WERI-Rb-1 (cell line): ENCODE measurements at regions not wholly inside any gene's neighbourhood (a gene's known extent, or its start where the extent isn't known, plus 50 kb on each side); places are given as distances from the start of the nearest gene placed in this dataset.
A peak's percentile ranks its signal among the peaks of the same experiment; 100 is the strongest.

Experiments used
- DNase-seq: peaks from one replicate; pipeline ENCODE4 v3.0.0-alpha.2; 2020
- H3K27ac ChIP-seq: fragments of 250-450 bp; sonication (Bioruptor Pico); 2 replicates; pipeline ENCODE4 v1.5.1; 2020; ENCODE audit warnings: mild to moderate bottlenecking, moderate library complexity
- H3K27me3 ChIP-seq: fragments of 250-450 bp; sonication (Bioruptor Pico); 2 replicates; pipeline ENCODE4 v1.5.1; 2021; ENCODE audit warnings: mild to moderate bottlenecking, low read depth, moderate library complexity; ENCODE audit not compliant: insufficient read depth, severe bottlenecking
- H3K36me3 ChIP-seq: fragments of 250-450 bp; sonication (Bioruptor Pico); 2 replicates; pipeline ENCODE4 v1.5.1; 2020; ENCODE audit warnings: mild to moderate bottlenecking, moderate library complexity
- H3K4me3 ChIP-seq: 2 replicates; pipeline ENCODE4 v1.5.1; 2011; ENCODE audit warnings: low read depth, mild to moderate bottlenecking, control low read depth, low read length
- H3K9me3 ChIP-seq: fragments of 250-450 bp; sonication (Bioruptor Pico); 2 replicates; pipeline ENCODE4 v1.5.1; 2021; ENCODE audit warnings: mild to moderate bottlenecking, moderate library complexity; ENCODE audit not compliant: severe bottlenecking
- CTCF ChIP-seq: IDR thresholded peaks from 2 replicates; pipeline ENCODE4 v1.5.1; 2011; ENCODE audit warnings: low read depth, mild to moderate bottlenecking, control low read depth, inconsistent platforms, low read length

GRCh38 chr9:134216961-134217360, 52.6 kb upstream of the RNU6ATAC start:
- H3K9me3 ChIP-seq = peaks cover 6% of the 10 kb centered on the region
- no peak for DNase-seq
- TF ChIP-seq CTCF = no peak
- H3K4me3 ChIP-seq = no peak overlapping the region
- H3K27ac ChIP-seq = no peak overlapping the region
- no peaks in the 10 kb centered on the region for H3K36me3 ChIP-seq
- H3K27me3 ChIP-seq = no peaks in the 10 kb centered on the region

GRCh38 chr9:134217431-134218210, 53.3 kb upstream of the RNU6ATAC start:
- Histone ChIP-seq H3K36me3 (no peaks in the 10 kb centered on the region), H3K27ac (no peak overlapping the region), H3K27me3 (no peaks in the 10 kb centered on the region), H3K4me3 (no peak overlapping the region), H3K9me3 (peaks cover 3% of the 10 kb centered on the region)
- TF ChIP-seq CTCF = peak; percentile 60
- peak; percentile 58 for DNase-seq

GRCh38 chr9:134218230-134218629, 53.9 kb upstream of the RNU6ATAC start:
- Histone ChIP-seq H3K36me3 (no peaks in the 10 kb centered on the region), H3K9me3 (no peaks in the 10 kb centered on the region), H3K4me3 (no peak overlapping the region), H3K27me3 (no peaks in the 10 kb centered on the region), H3K27ac (no peak overlapping the region)
- no peak for TF ChIP-seq CTCF
- DNase-seq = no peak

- no peaks in the 10 kb centered on the region for H3K36me3 ChIP-seq
- no peak overlapping the region for H3K27ac ChIP-seq
- no peak for TF ChIP-seq CTCF
- H3K9me3 ChIP-seq = no peaks in the 10 kb centered on the region
- no peak overlapping the region for H3K4me3 ChIP-seq
- DNase-seq = no peak
- H3K27me3 ChIP-seq = no peaks in the 10 kb centered on the region
Measured at GRCh38 chr9:134219646-134220060, 55.3 kb upstream of the RNU6ATAC start.

GRCh38 chr9:134220311-134220710, 55.9 kb upstream of the RNU6ATAC start:
- Histone ChIP-seq H3K36me3 (no peaks in the 10 kb centered on the region), H3K27ac (no peak overlapping the region), H3K9me3 (no peaks in the 10 kb centered on the region), H3K27me3 (no peaks in the 10 kb centered on the region), H3K4me3 (no peak overlapping the region)
- no peak for TF ChIP-seq CTCF
- no peak for DNase-seq
